A673 (cell line): ENCODE measurements at regions not wholly inside any gene's neighbourhood (a gene's known extent, or its start where the extent isn't known, plus 50 kb on each side); places are given as distances from the start of the nearest gene placed in this dataset.

Experiments
- BruUV-seq: library from RNA; stranded (reverse); fragments of 400-500 nt; replicated peaks from 2 replicates; lab custom pipeline; 2021; lab: Mats Ljungman, UMichigan
- CTCF ChIA-PET: fragments of 300-600 bp; sonication (Branson Sonifier 250); formaldehyde crosslinking; loops from one replicate; lab custom pipeline; 2022; ENCODE audit warnings: antibody characterized with exemption; lab: Charles Lee
- POLR2A ChIA-PET: fragments of 300-600 bp; sonication (Branson Sonifier 250); formaldehyde crosslinking; loops from one replicate; lab custom pipeline; 2022; ENCODE audit warnings: antibody characterized with exemption; ENCODE audit not compliant: low non-redundant PET; lab: Charles Lee
- DNase-seq: peaks from one replicate; pipeline ENCODE4 v3.0.0-alpha.2; 2015; ENCODE audit warnings: low spot score
- H3K27ac ChIP-seq: fragments of 200-600 bp; sonication (generic); 2 replicates; pipeline ENCODE4 v1.5.1; 2016; ENCODE audit warnings: mixed run types, low read depth, mild to moderate bottlenecking, mixed read lengths, antibody characterized with exemption, low read length; ENCODE audit not compliant: poor library complexity, severe bottlenecking
- H3K27me3 ChIP-seq: fragments of 200-600 bp; sonication (generic); replicated peaks from 2 replicates; pipeline ENCODE4 v1.6.1; 2017; ENCODE audit warnings: mixed run types, low read depth, mild to moderate bottlenecking, mixed read lengths, antibody characterized with exemption, low read length; ENCODE audit not compliant: insufficient read depth, poor library complexity
- H3K36me3 ChIP-seq: fragments of 200-600 bp; sonication (generic); 2 replicates; pipeline ENCODE4 v1.6.1; 2016; ENCODE audit warnings: mixed run types, mild to moderate bottlenecking, mixed read lengths, antibody characterized with exemption, low read length; ENCODE audit not compliant: insufficient read depth, poor library complexity, severe bottlenecking
- H3K4me1 ChIP-seq: fragments of 200-600 bp; sonication (generic); 2 replicates; pipeline ENCODE4 v1.6.1; 2017; ENCODE audit warnings: mixed run types, mild to moderate bottlenecking, mixed read lengths, antibody characterized with exemption, low read length; ENCODE audit not compliant: insufficient read depth, poor library complexity, severe bottlenecking
- H3K4me3 ChIP-seq: fragments of 200-600 bp; sonication (generic); 2 replicates; pipeline ENCODE4 v1.5.1; 2016; ENCODE audit warnings: low read depth, mixed run types, mild to moderate bottlenecking, mixed read lengths, low read length; ENCODE audit not compliant: poor library complexity, severe bottlenecking
- H3K9me3 ChIP-seq: fragments of 200-600 bp; sonication (generic); 2 replicates; pipeline ENCODE4 v1.6.1; 2016; ENCODE audit warnings: mixed run types, low read depth, mild to moderate bottlenecking, mixed read lengths, antibody characterized with exemption, low read length; ENCODE audit not compliant: poor library complexity, severe bottlenecking
- CTCF ChIP-seq: fragments of 300-800, 200-600 bp; sonication (generic); conservative IDR thresholded peaks from 2 replicates; pipeline ENCODE4 v1.5.1; 2017; ENCODE audit warnings: low read depth, mild to moderate bottlenecking, antibody characterized with exemption, low read length, moderate library complexity, mixed read lengths
- EZH2 ChIP-seq: fragments of 200-600 bp; sonication (generic); IDR thresholded peaks from 2 replicates; pipeline ENCODE4 v1.6.1; 2017; ENCODE audit warnings: borderline replicate concordance, low read depth, mild to moderate bottlenecking, mixed read lengths, antibody characterized with exemption, low read length; ENCODE audit not compliant: poor library complexity, severe bottlenecking
- intact Hi-C: fragments of 100-400 bp; cut with micrococcal nuclease; formaldehyde crosslinking; loops from one replicate; pipeline ENCODE4 v1.10.0; 2022; ENCODE audit not compliant: unreplicated experiment

- H3K9me3 ChIP-seq, result no peaks in the 10 kb centered on the region
- BruUV-seq, result no TSS peak
- CTCF ChIA-PET, result no interaction called here
These were observed 373.0 kb upstream of the ESRRG start for GRCh38 chr1:217096200-217096599.

GRCh38 chr1:217095050-217095622, 371.9 kb upstream of the ESRRG start:
- Histone ChIP-seq H3K27me3 (peaks cover 13% of the 10 kb centered on the region), H3K9me3 (no peaks in the 10 kb centered on the region), H3K4me3 (no peak overlapping the region), H3K36me3 (no peaks in the 10 kb centered on the region), H3K4me1 (no peaks in the 10 kb centered on the region), H3K27ac (no peak overlapping the region)
- DNase-seq, result no peak
- ChIA-PET POLR2A (no interaction called here), CTCF (no interaction called here)
- intact Hi-C loops, result no loop called here
- BruUV-seq, result no TSS peak
- TF ChIP-seq CTCF (no peak), EZH2 (no peak)

More at GRCh38 chr1:217096200-217096599, 373.0 kb upstream of the ESRRG start:
- H3K27me3 ChIP-seq, result peaks cover 2% of the 10 kb centered on the region
- H3K27ac ChIP-seq, result no peak overlapping the region
- no peaks in the 10 kb centered on the region for H3K4me1 ChIP-seq
- no peak overlapping the region for H3K4me3 ChIP-seq
- POLR2A ChIA-PET, result no interaction called here
- H3K36me3 ChIP-seq, result no peaks in the 10 kb centered on the region
- no peak for DNase-seq
- no peak for TF ChIP-seq CTCF
- TF ChIP-seq EZH2, result no peak
- intact Hi-C loops, result no loop called here

GRCh38 chr1:217091561-217091960, 368.3 kb upstream of the ESRRG start:
- ChIA-PET CTCF (no interaction called here), POLR2A (no interaction called here)
- no TSS peak for BruUV-seq
- H3K27me3 ChIP-seq, result peaks cover 48% of the 10 kb centered on the region
- no peak overlapping the region for H3K4me3 ChIP-seq
- no peaks in the 10 kb centered on the region for H3K4me1 ChIP-seq
- H3K36me3 ChIP-seq, result no peaks in the 10 kb centered on the region
- intact Hi-C loops, result no loop called here
- H3K27ac ChIP-seq, result no peak overlapping the region
- no peak for DNase-seq
- H3K9me3 ChIP-seq, result no peaks in the 10 kb centered on the region
- no peak for TF ChIP-seq EZH2
- TF ChIP-seq CTCF, result no peak
